GM06990 (cell line): ENCODE measurements at regions not wholly inside any gene's neighbourhood (a gene's known extent, or its start where the extent isn't known, plus 50 kb on each side); places are given as distances from the start of the nearest gene placed in this dataset.

Experiments used
- DNase-seq: peaks from one replicate; pipeline ENCODE4 v3.0.0-alpha.2; 2011; ENCODE audit not compliant: insufficient read length; ENCODE audit errors: extremely low read depth
- H3K27me3 ChIP-seq: replicated peaks from 2 replicates; pipeline ENCODE4 v1.6.0; 2011; ENCODE audit warnings: low read length; ENCODE audit not compliant: control insufficient read depth, insufficient read depth
- H3K36me3 ChIP-seq: 2 replicates; pipeline ENCODE4 v1.5.1; 2011; ENCODE audit warnings: low read length; ENCODE audit not compliant: control insufficient read depth, insufficient read depth
- H3K4me3 ChIP-seq: replicated peaks from 2 replicates; pipeline ENCODE4 v1.5.1; 2011; ENCODE audit warnings: low read depth, mild to moderate bottlenecking, control low read depth, low read length
- CTCF ChIP-seq: IDR thresholded peaks from 2 replicates; pipeline ENCODE4 v1.5.1; 2011; ENCODE audit warnings: low read length, control low read depth, mild to moderate bottlenecking, inconsistent platforms; ENCODE audit not compliant: insufficient read depth, poor library complexity, severe bottlenecking

GRCh38 chr4:125387770-125388169, 73.0 kb downstream of the FAT4 start:
- Histone ChIP-seq H3K4me3 (no peak overlapping the region), H3K36me3 (no peaks in the 10 kb centered on the region), H3K27me3 (no peaks in the 10 kb centered on the region)
- no peak for DNase-seq
- TF ChIP-seq CTCF, result no peak

- no peak for TF ChIP-seq CTCF
- no peak for DNase-seq
Observed at GRCh38 chr4:125388613-125389012, 73.9 kb downstream of the FAT4 start.

GRCh38 chr4:125389713-125390112, 75.0 kb downstream of the FAT4 start:
- Histone ChIP-seq H3K27me3 (no peaks in the 10 kb centered on the region), H3K36me3 (no peaks in the 10 kb centered on the region), H3K4me3 (no peak overlapping the region)
- no peak for DNase-seq
- TF ChIP-seq CTCF, result no peak

More at GRCh38 chr4:125388613-125389012, 73.9 kb downstream of the FAT4 start:
- no peaks in the 10 kb centered on the region for H3K36me3 ChIP-seq
- H3K4me3 ChIP-seq, result no peak overlapping the region
- no peaks in the 10 kb centered on the region for H3K27me3 ChIP-seq

GRCh38 chr4:125390126-125390525, 75.4 kb downstream of the FAT4 start:
- Histone ChIP-seq H3K36me3 (no peaks in the 10 kb centered on the region), H3K27me3 (no peaks in the 10 kb centered on the region), H3K4me3 (no peak overlapping the region)
- DNase-seq, result no peak
- no peak for TF ChIP-seq CTCF

GRCh38 chr4:125390727-125391126, 76.0 kb downstream of the FAT4 start:
- H3K4me3 ChIP-seq, result no peak overlapping the region
- no peaks in the 10 kb centered on the region for H3K36me3 ChIP-seq
- TF ChIP-seq CTCF, result no peak
- no peaks in the 10 kb centered on the region for H3K27me3 ChIP-seq
- no peak for DNase-seq

GRCh38 chr4:125392694-125393093, 77.9 kb downstream of the FAT4 start:
- no peak overlapping the region for H3K4me3 ChIP-seq
- no peak for DNase-seq
- H3K36me3 ChIP-seq, result no peaks in the 10 kb centered on the region
- H3K27me3 ChIP-seq, result no peaks in the 10 kb centered on the region
- TF ChIP-seq CTCF, result no peak
